ENCODE measurements at regions not wholly inside any gene's neighbourhood (a gene's known extent, or its start where the extent isn't known, plus 50 kb on each side); places are given as distances from the start of the nearest gene placed in this dataset.

DNA sequence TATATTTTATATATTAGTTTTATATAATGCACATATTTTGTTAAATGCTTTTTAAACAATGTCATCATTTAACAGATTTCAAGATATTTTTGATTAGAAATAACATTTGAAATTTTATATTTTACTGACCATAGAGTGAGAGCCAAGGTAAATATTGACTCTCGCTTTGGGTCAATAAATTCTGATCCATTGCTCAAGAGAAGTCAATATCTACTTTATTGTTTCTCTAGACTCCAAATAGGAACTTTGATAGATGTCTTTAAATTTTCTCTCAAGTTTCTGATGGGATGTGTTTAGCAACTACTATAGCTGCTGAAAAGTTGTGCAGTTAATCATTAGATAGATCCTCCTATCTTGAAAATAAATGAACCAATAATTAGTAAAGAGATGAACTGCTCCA, 61.4 kb upstream of the ATXN7L3B start (continued):
- TF ChIP-seq, protein P1, sequence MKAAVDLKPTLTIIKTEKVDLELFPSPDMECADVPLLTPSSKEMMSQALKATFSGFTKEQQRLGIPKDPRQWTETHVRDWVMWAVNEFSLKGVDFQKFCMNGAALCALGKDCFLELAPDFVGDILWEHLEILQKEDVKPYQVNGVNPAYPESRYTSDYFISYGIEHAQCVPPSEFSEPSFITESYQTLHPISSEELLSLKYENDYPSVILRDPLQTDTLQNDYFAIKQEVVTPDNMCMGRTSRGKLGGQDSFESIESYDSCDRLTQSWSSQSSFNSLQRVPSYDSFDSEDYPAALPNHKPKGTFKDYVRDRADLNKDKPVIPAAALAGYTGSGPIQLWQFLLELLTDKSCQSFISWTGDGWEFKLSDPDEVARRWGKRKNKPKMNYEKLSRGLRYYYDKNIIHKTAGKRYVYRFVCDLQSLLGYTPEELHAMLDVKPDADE (IDR thresholded peaks at IDR 0.05), result no peak
- TF ChIP-seq, protein P2, sequence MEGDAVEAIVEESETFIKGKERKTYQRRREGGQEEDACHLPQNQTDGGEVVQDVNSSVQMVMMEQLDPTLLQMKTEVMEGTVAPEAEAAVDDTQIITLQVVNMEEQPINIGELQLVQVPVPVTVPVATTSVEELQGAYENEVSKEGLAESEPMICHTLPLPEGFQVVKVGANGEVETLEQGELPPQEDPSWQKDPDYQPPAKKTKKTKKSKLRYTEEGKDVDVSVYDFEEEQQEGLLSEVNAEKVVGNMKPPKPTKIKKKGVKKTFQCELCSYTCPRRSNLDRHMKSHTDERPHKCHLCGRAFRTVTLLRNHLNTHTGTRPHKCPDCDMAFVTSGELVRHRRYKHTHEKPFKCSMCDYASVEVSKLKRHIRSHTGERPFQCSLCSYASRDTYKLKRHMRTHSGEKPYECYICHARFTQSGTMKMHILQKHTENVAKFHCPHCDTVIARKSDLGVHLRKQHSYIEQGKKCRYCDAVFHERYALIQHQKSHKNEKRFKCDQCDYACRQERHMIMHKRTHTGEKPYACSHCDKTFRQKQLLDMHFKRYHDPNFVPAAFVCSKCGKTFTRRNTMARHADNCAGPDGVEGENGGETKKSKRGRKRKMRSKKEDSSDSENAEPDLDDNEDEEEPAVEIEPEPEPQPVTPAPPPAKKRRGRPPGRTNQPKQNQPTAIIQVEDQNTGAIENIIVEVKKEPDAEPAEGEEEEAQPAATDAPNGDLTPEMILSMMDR (conservative IDR thresholded peaks at IDR 0.05; ENCODE audit: low read depth in 2 of 2), result no peak
- no peak for TF ChIP-seq STAT1 (IDR thresholded peaks at IDR 0.05; ENCODE audit: unreplicated experiment)
- TF ChIP-seq ZNF114 (CRISPR knock-in tag; IDR thresholded peaks at IDR 0.05), result no peak
- TF ChIP-seq, protein P3, sequence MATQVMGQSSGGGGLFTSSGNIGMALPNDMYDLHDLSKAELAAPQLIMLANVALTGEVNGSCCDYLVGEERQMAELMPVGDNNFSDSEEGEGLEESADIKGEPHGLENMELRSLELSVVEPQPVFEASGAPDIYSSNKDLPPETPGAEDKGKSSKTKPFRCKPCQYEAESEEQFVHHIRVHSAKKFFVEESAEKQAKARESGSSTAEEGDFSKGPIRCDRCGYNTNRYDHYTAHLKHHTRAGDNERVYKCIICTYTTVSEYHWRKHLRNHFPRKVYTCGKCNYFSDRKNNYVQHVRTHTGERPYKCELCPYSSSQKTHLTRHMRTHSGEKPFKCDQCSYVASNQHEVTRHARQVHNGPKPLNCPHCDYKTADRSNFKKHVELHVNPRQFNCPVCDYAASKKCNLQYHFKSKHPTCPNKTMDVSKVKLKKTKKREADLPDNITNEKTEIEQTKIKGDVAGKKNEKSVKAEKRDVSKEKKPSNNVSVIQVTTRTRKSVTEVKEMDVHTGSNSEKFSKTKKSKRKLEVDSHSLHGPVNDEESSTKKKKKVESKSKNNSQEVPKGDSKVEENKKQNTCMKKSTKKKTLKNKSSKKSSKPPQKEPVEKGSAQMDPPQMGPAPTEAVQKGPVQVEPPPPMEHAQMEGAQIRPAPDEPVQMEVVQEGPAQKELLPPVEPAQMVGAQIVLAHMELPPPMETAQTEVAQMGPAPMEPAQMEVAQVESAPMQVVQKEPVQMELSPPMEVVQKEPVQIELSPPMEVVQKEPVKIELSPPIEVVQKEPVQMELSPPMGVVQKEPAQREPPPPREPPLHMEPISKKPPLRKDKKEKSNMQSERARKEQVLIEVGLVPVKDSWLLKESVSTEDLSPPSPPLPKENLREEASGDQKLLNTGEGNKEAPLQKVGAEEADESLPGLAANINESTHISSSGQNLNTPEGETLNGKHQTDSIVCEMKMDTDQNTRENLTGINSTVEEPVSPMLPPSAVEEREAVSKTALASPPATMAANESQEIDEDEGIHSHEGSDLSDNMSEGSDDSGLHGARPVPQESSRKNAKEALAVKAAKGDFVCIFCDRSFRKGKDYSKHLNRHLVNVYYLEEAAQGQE (IDR thresholded peaks at IDR 0.05; ENCODE audit: unreplicated experiment), result no peak
- no peak for TF ChIP-seq EZH2 (IDR thresholded peaks at IDR 0.05; ENCODE audit: low read depth, unreplicated experiment)

DNA sequence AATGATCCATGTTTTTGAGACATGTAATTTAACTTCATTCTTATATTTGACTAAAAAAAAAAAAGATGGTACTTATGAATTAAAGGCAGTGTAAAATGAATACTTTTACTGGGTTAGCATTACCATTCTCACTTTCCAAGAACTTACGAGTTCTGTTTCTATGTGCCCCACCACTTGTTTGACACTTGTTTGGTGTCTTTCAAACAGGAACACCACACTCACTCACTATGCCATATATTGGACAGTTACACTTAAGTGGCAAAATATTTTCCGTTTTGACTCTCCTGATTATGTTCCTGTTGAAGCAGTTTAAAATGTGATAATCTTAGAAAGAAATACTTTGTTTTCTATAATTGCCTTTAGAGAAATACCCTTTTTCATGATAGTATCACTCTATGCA, 56.6 kb upstream of the ATXN7L3B start:
- Mint-ChIP-seq H3K4me1 (peaks cover 13% of the 10 kb centered on the region; the same call in 2 of the 3 replicates), H3K36me3 (ENCODE audit: low read depth) (no peaks in the 10 kb centered on the region), H3K4me3 (no peak overlapping the region), H3K9me3 (no peaks in the 10 kb centered on the region), H3K27me3 (ENCODE audit: insufficient read depth, low read depth, poor library complexity) (no peaks in the 10 kb centered on the region), H3K27ac (no peak overlapping the region)
- no peaks in the 10 kb centered on the region for H3K9me2 ChIP-seq (ENCODE audit: insufficient read depth)
- H4K20me1 ChIP-seq (replicated peaks; ENCODE audit: insufficient read depth), result no peaks in the 10 kb centered on the region
- no peak overlapping the region for H3K4me3 ChIP-seq
- H2AFZ ChIP-seq, result no peak overlapping the region
- ATAC-seq (no peak), DNase-seq (ENCODE audit: low spot score) (no peak)
- H3K4me1 ChIP-seq (ENCODE audit: insufficient read depth), result peaks cover 6% of the 10 kb centered on the region
- no peaks in the 10 kb centered on the region for H3K36me3 ChIP-seq (ENCODE audit: insufficient read depth)
- no peak overlapping the region for H3K27ac ChIP-seq (ENCODE audit: low read depth)
- no peaks in the 10 kb centered on the region for H3K79me2 ChIP-seq (replicated peaks; ENCODE audit: insufficient read depth)
- no peaks in the 10 kb centered on the region for H3F3A ChIP-seq (replicated peaks; ENCODE audit: low read depth)
- H3K4me2 ChIP-seq, result no peak overlapping the region
- H3K27me3 ChIP-seq (ENCODE audit: insufficient read depth), result no peaks in the 10 kb centered on the region
- TF ChIP-seq, protein P2 (conservative IDR thresholded peaks at IDR 0.05; ENCODE audit: low read depth in 2 of 2), result no peak
- TF ChIP-seq, protein P1 (IDR thresholded peaks at IDR 0.05), result no peak
- TF ChIP-seq ZNF114 (CRISPR knock-in tag; IDR thresholded peaks at IDR 0.05) (no peak), JUNB (IDR thresholded peaks at IDR 0.05; ENCODE audit: unreplicated experiment) (no peak), POLR2AphosphoS5 (IDR thresholded peaks at IDR 0.05; ENCODE audit: low read depth) (no peak)

All from GM23338 (cell line).